ENCODE measurements at regions not wholly inside any gene's neighbourhood (a gene's known extent, or its start where the extent isn't known, plus 50 kb on each side); places are given as distances from the start of the nearest gene placed in this dataset.

DNA sequence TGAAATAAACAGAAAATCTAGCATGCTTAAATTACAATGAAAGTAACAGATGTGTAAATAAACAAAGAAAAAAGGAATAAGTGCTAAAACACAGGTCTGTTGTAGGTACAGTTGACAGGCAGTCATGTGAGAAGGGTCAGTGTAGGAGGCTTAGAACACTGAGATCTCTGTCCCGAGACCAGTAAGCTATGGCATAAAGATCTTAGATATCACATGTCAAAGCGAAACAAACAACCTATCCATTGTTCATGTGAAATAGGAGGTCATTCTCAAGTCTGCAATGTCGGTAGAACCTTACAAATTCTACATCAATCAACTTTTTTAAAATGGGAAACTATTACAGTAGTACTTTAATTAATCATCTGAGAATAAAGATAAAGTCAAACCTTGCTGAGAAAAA is 428.9 kb upstream of the ADGRL2 start:
- Histone ChIP-seq H2AFZ (ENCODE audit: low read depth, low read length, severe bottlenecking) (no peak overlapping the region), H3K79me2 (ENCODE audit: insufficient read depth, low read length) (no peaks in the 10 kb centered on the region), H3K4me3 (ENCODE audit: insufficient read depth, low read length, poor library complexity, severe bottlenecking) (no peak overlapping the region), H3K9ac (ENCODE audit: low read length) (no peak overlapping the region), H3K36me3 (ENCODE audit: low read length) (no peaks in the 10 kb centered on the region), H3K27ac (ENCODE audit: low read depth, low read length) (no peak overlapping the region), H3K9me3 (ENCODE audit: insufficient read depth, low read length) (no peaks in the 10 kb centered on the region), H3K4me2 (ENCODE audit: low read depth, low read length, poor library complexity, severe bottlenecking) (no peak overlapping the region), H3K27me3 (ENCODE audit: low read length) (no peaks in the 10 kb centered on the region), H3F3A (ENCODE audit: insufficient read depth) (no peaks in the 10 kb centered on the region), H3K9me2 (replicated peaks; ENCODE audit: insufficient read depth, low read length) (no peaks in the 10 kb centered on the region), H4K20me1 (ENCODE audit: low read depth, low read length) (no peaks in the 10 kb centered on the region)
- TF ChIP-seq, protein P1, sequence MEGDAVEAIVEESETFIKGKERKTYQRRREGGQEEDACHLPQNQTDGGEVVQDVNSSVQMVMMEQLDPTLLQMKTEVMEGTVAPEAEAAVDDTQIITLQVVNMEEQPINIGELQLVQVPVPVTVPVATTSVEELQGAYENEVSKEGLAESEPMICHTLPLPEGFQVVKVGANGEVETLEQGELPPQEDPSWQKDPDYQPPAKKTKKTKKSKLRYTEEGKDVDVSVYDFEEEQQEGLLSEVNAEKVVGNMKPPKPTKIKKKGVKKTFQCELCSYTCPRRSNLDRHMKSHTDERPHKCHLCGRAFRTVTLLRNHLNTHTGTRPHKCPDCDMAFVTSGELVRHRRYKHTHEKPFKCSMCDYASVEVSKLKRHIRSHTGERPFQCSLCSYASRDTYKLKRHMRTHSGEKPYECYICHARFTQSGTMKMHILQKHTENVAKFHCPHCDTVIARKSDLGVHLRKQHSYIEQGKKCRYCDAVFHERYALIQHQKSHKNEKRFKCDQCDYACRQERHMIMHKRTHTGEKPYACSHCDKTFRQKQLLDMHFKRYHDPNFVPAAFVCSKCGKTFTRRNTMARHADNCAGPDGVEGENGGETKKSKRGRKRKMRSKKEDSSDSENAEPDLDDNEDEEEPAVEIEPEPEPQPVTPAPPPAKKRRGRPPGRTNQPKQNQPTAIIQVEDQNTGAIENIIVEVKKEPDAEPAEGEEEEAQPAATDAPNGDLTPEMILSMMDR (IDR thresholded peaks at IDR 0.05; ENCODE audit: insufficient read depth, low read length, poor library complexity, severe bottlenecking) = no peak
- no peak for TF ChIP-seq EZH2phosphoT487 (conservative IDR thresholded peaks at IDR 0.05; ENCODE audit: low read length)

DNA sequence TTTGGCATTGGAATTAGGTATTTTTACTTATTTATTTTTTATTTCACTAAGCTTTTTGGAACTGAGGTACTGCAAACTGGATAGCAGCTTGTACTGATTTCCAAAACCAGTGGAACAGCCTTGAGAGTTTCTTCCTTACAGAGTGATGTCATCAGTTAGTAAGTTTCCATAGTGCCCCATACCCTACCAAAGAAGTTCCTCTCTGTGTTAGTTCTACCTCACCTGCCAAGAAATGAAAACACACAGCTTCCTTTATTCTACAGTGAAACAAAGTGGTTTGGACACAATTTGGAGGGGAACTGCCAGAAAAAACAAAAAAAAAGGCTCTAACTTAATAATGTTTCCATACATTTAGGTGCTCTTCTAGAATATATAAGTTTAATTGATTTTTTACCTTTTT is 430.9 kb upstream of the ADGRL2 start:
- no peaks in the 10 kb centered on the region for H3K27me3 ChIP-seq (ENCODE audit: low read length)
- H3K27ac ChIP-seq (ENCODE audit: low read depth, low read length) = no peak overlapping the region
- no peak overlapping the region for H3K4me2 ChIP-seq (ENCODE audit: low read depth, low read length, poor library complexity, severe bottlenecking)
- H3K9ac ChIP-seq (ENCODE audit: low read length) = no peak overlapping the region
- H4K20me1 ChIP-seq (ENCODE audit: low read depth, low read length) = no peaks in the 10 kb centered on the region
- H3K9me2 ChIP-seq (replicated peaks; ENCODE audit: insufficient read depth, low read length) = no peaks in the 10 kb centered on the region
- no peak overlapping the region for H3K4me3 ChIP-seq (ENCODE audit: insufficient read depth, low read length, poor library complexity, severe bottlenecking)
- H2AFZ ChIP-seq (ENCODE audit: low read depth, low read length, severe bottlenecking) = no peak overlapping the region
- TF ChIP-seq EZH2phosphoT487 (conservative IDR thresholded peaks at IDR 0.05; ENCODE audit: low read length) = no peak
- TF ChIP-seq, protein P1 (IDR thresholded peaks at IDR 0.05; ENCODE audit: insufficient read depth, low read length, poor library complexity, severe bottlenecking) = no peak
- H3F3A ChIP-seq (ENCODE audit: insufficient read depth) = no peaks in the 10 kb centered on the region
- no peaks in the 10 kb centered on the region for H3K79me2 ChIP-seq (ENCODE audit: insufficient read depth, low read length)
- H3K9me3 ChIP-seq (ENCODE audit: insufficient read depth, low read length) = no peaks in the 10 kb centered on the region
- no peaks in the 10 kb centered on the region for H3K36me3 ChIP-seq (ENCODE audit: low read length)

DNA sequence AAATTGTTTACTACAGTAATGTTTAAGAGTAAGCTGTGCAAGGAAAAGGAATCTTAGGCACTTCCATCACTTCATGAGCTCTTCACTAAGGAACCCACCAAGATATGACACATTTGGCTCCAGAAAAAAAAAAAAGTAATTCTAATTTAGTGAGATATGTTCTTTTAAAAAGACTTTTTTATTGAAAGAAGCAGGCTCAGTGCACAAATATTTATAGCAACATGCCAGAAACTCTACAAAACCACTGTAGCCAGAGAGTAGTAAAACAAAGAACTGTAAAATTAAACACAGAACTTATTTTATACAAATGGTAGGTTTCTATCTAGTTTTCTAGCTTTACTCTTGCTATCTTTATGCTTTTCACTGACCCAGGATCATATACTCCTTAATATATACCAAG is 434.6 kb upstream of the ADGRL2 start:
- no peaks in the 10 kb centered on the region for H3K79me2 ChIP-seq (ENCODE audit: insufficient read depth, low read length)
- no peaks in the 10 kb centered on the region for H4K20me1 ChIP-seq (ENCODE audit: low read depth, low read length)
- H3K36me3 ChIP-seq (ENCODE audit: low read length) = no peaks in the 10 kb centered on the region
- H3F3A ChIP-seq (ENCODE audit: insufficient read depth) = no peaks in the 10 kb centered on the region
- no peaks in the 10 kb centered on the region for H3K9me2 ChIP-seq (replicated peaks; ENCODE audit: insufficient read depth, low read length)
- TF ChIP-seq, protein P1 (IDR thresholded peaks at IDR 0.05; ENCODE audit: insufficient read depth, low read length, poor library complexity, severe bottlenecking) = no peak
- TF ChIP-seq EZH2phosphoT487 (conservative IDR thresholded peaks at IDR 0.05; ENCODE audit: low read length) = no peak
- no peaks in the 10 kb centered on the region for H3K27me3 ChIP-seq (ENCODE audit: low read length)
- no peak overlapping the region for H2AFZ ChIP-seq (ENCODE audit: low read depth, low read length, severe bottlenecking)
- no peak overlapping the region for H3K4me3 ChIP-seq (ENCODE audit: insufficient read depth, low read length, poor library complexity, severe bottlenecking)
- H3K27ac ChIP-seq (ENCODE audit: low read depth, low read length) = no peak overlapping the region
- H3K9me3 ChIP-seq (ENCODE audit: insufficient read depth, low read length) = no peaks in the 10 kb centered on the region
- H3K4me2 ChIP-seq (ENCODE audit: low read depth, low read length, poor library complexity, severe bottlenecking) = no peak overlapping the region
- H3K9ac ChIP-seq (ENCODE audit: low read length) = no peak overlapping the region

All from SU-DHL-6 (cell line).